Right kidney (tissue), 1 donor: ENCODE measurements at regions not wholly inside any gene's neighbourhood (a gene's known extent, or its start where the extent isn't known, plus 50 kb on each side); places are given as distances from the start of the nearest gene placed in this dataset.
"Not testable (repeated sequence)": the region's sequence is repeated elsewhere in the genome, so short reads cannot be mapped to it uniquely, and the experiment has no call there.

Source experiments
- DNase-seq: peaks from one replicate; pipeline ENCODE4 v3.0.0-alpha.2; 2016

GRCh38 chr5:136924490-136924889, 559.1 kb upstream of the TRPC7 start:
- DNase-seq, result no peak

- DNase-seq, result no peak
Measured at GRCh38 chr5:136910625-136911024, 545.3 kb upstream of the TRPC7 start.

DNA sequence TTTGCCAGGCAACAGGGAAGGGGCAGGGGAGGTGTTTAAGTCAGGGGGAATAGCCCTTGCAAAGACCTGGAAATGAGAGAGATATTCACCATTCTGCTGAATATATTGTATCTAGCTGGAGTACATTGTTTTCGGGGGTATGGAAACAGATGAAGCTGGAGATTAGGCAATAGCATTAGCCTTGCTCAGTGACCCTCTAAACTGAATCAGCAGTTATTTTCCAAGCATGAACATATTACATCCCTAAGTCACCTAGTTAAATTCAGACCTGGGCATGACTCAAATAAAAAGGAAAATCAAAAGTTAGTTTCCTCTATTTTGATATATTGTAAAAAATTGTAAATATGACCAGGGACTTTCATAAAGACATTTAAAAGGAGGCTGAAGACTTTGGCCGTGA, 544.6 kb upstream of the TRPC7 start:
- DNase-seq, result no peak

DNA sequence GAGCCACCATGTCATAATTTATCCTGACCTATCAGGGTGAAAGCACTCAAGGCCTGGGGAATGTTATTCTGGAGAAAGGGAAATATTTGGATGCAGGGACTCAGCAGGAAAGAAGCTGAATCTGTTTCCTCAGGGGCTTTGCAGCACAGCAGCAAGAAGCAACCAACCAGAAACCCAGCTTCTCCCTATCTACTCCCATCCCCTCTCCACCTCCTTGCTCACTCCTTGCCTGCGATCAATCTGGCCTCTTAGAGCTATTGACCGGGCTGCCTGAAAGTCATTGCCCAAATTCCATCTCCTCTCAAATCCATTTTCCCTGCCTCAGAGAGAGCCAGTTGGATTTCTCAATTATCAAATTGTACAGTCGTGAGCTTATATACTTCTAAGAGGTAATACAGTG, 542.0 kb upstream of the TRPC7 start:
- no peak for DNase-seq

GRCh38 chr5:136906545-136906944, 541.2 kb upstream of the TRPC7 start:
- no peak for DNase-seq

DNA sequence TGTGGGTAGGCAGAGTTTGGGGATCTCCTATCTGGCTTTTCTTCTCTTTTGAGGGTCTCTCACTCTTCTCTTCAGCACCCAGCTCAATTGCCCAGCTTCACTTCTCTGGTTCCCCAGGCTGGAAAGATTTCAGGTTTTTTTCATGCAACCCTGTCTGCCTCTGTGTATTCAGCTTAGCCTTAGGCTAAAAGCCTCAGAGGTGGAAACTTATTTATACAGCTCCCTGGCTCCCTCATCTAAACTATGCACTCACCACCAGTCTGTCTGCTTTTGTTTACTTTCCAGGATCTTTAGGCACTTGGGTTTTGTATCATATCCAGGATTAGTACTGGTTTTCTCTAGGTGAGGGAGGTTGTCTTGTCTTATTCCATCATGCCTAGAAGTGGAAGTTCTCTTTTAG, 540.2 kb upstream of the TRPC7 start:
- DNase-seq, result no peak

GRCh38 chr5:136894070-136894469, 528.7 kb upstream of the TRPC7 start:
- no peak for DNase-seq

DNA sequence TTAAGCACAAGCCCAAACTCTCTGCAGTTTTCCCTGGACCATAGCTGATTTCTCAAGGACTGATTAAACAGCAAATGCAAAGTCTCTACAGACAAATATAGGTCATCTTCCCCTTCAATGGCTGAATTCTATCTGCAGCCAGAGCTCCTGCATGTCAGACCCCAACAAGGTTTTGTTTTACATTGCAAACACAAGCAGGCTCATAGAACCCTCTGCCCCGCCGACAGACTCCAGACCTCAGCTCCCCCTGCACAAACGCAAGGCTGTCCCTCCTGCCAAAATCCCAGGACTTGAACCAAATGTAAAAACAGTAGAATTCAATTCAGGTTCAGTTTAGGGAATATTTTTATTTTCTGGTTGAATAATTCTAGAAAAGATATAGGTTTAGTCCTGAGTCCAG, 526.7 kb upstream of the TRPC7 start:
- DNase-seq, result no peak

- DNase-seq, result no peak
Measured at GRCh38 chr5:136891175-136891972, 526.0 kb upstream of the TRPC7 start.

- DNase-seq, result no peak
Measured at GRCh38 chr5:136890431-136891148, 525.2 kb upstream of the TRPC7 start.

GRCh38 chr5:136886608-136887007, 521.3 kb upstream of the TRPC7 start:
- DNase-seq, result no peak

- DNase-seq, result no peak
Measured at GRCh38 chr5:136864960-136865359, 499.6 kb upstream of the TRPC7 start.

DNA sequence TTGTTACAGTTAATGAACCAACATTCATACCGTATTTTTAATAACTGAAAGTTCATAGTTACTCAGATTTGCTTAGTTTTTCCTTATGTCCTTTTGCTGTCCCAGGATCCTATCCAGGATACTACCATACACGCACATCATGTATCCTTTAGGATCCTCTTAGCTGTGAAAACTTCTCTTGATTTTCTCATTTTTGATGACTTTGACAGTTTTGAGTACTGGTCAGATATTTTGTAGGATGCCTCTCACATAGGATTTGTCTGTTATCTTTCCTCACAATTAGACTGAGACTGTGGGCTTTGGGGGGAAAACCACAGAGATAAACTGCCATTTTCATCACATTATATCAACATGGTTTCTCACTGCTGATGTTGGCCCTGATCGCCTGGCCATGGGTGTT, 491.3 kb upstream of the TRPC7 start:
- no peak for DNase-seq

- DNase-seq, result no peak
Measured at GRCh38 chr5:136853971-136854370, 488.6 kb upstream of the TRPC7 start.

DNA sequence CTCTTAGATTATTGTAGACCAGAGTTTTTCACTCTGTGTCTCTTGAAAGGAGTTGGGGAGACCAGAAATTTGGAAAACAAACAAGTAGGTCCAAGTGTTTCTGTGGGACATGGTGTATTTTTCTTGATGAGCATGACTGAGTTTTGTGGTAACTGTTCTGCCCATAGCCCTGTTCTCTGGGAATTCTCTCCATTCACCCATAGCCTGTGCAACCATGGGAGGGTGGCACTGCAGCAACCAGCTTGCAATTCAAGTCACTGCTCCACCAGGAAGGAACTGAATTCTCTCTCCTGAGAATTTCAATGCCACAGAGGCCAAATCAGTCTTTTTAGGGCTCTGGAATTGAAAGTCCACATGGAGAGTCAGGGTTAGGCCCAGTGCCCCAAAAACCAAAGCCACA, 475.3 kb upstream of the TRPC7 start:
- no peak for DNase-seq

- DNase-seq, result no peak
Measured at GRCh38 chr5:136836093-136836492, 470.7 kb upstream of the TRPC7 start.

DNA sequence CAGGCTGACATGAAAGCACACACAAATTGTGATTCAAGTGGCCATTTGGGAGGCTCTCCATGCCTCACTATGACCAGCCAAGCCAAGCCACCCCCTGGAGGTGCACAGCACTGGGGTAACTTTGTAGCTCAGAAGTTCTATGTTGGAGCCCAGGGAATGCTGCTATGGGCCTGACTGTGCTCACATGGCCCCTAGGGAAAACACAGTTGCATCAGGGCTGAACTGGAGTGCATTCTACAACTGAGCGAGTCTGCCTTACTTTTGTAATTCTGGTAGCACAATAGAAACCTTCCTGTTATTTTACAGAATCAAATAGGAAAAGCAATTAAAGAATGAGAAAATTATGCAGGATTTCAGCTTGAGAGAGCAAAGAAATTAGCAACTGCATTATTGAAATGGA, 455.5 kb upstream of the TRPC7 start:
- DNase-seq, result no peak

GRCh38 chr5:136819526-136820302, 454.4 kb upstream of the TRPC7 start:
- DNase-seq, result no peak

DNA sequence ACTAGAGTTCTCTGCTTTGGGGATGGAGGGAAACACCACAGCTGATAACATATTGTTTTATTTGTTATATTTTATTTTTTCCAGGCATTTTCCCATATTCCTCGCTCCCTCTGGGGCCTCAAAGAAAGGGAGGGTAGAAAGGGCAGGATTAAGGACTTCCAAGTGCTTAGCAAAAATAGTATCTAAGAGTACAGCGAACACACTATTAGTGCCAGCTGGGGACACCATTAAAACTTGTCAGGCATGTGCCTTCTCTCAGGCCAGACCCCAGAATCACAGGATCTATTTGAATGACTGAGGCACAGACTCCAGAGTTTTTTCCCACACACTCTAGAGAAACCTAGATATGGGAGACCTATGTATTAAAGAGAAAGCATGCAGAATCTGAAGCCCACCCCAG, 451.0 kb upstream of the TRPC7 start:
- DNase-seq, result no peak

DNA sequence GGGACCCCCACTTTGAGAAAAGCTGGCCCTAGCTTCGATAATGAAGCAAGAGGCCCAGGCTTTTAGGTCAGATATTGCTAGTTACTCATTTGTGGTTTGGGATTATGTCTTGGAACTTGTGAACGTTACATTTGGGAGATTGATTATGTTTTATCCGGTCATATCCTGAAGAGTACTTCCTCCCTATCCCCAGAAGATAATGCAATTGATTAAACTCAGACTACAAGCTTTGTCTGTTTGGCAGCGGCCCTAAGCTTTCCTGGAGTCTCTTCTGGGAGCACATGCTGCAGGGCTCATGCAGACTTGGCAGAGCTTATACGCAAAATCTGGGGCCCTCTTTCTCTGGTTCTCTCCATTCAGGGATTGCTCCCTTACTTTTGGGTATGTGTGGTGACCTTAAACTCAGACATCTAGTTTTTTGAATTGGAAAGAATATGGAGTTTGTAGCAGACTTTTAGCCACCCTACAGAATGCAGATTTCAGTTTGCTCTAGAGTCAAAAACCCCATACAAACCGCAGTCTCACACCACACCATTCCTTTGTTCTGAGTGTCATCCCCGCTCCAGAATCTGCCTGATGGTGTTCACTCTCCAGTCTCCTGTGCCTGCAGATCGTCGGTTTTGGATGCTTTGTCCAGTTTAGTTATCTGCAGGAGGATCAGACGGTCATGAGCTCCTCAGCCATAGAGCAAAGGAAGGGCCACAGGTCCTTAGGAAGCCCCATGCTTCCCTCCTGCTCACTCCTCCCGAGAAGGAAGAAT, 449.5 kb upstream of the TRPC7 start:
- no peak for DNase-seq

GRCh38 chr5:136812270-136812669, 446.9 kb upstream of the TRPC7 start:
- not testable (repeated sequence) for DNase-seq

DNA sequence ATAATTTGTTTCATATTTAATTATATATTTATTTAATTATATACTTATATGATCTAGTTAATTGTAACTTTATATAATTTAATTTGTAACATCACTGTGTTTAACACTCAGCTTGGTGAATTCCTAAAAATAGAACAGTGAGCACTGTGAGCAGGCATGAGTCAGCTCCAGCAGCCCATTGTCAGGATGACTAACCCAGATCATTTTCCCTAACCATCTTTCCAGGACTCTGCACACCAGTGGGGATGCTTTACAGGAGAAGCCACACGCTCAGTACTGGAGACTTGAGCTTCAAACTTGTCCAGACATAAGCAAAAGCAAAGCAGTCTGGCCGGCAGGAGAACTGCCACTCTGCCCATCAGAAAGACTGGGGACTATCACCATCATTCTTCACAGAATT, 446.2 kb upstream of the TRPC7 start:
- DNase-seq, result no peak

DNA sequence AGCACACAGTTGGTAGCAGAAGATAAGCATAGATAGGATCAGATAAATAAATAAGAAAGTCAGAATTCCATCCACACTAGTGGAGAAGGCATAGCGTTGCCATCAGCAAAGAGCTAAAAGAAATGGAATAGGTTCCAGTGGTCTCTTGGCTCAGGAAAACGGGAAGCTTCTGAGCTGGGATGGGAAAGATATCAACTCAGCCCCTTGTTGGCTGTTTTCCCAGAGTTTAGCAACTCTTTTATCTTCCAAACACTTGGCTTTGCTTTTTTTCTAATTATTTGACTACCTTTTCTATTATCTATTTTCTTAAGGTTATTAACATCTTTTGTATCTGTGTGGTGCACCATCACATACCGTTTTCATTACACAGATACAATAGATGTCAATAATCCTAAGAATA, 445.7 kb upstream of the TRPC7 start:
- no peak for DNase-seq
